ENCODE measurements at regions not wholly inside any gene's neighbourhood (a gene's known extent, or its start where the extent isn't known, plus 50 kb on each side); places are given as distances from the start of the nearest gene placed in this dataset.
"Not testable (repeated sequence)": the region's sequence is repeated elsewhere in the genome, so short reads cannot be mapped to it uniquely, and the experiment has no call there.

- H3K36me3 Mint-ChIP-seq (ENCODE audit: low read depth) = not testable (repeated sequence)
Measured at GRCh38 chr14:106757444-106757843, 1231.1 kb downstream of the TMEM121 start.

GRCh38 chr14:106761886-106762816, 1235.8 kb downstream of the TMEM121 start:
- H3K9me3 Mint-ChIP-seq; H3K27me3 Mint-ChIP-seq (ENCODE audit: low read depth); H3K27ac Mint-ChIP-seq; intact Hi-C loops (cut with micrococcal nuclease); H3K36me3 Mint-ChIP-seq (ENCODE audit: low read depth); H3K4me3 Mint-ChIP-seq (ENCODE audit: low read depth); DNase-seq (ENCODE audit: low spot score): not testable (repeated sequence)
- H3K4me1 Mint-ChIP-seq (ENCODE audit: low read depth) = peaks cover 13% of the 10 kb centered on the region

More at GRCh38 chr14:106757444-106757843, 1231.1 kb downstream of the TMEM121 start:
- H3K27ac Mint-ChIP-seq; H3K27me3 Mint-ChIP-seq (ENCODE audit: low read depth); DNase-seq (ENCODE audit: low spot score); intact Hi-C loops (cut with micrococcal nuclease); H3K9me3 Mint-ChIP-seq; H3K4me1 Mint-ChIP-seq (ENCODE audit: low read depth); H3K4me3 Mint-ChIP-seq (ENCODE audit: low read depth): not testable (repeated sequence)

GRCh38 chr14:106764968-106765369, 1238.6 kb downstream of the TMEM121 start:
- DNase-seq (ENCODE audit: low spot score); H3K9me3 Mint-ChIP-seq; intact Hi-C loops (cut with micrococcal nuclease); H3K27ac Mint-ChIP-seq; H3K36me3 Mint-ChIP-seq (ENCODE audit: low read depth); H3K4me3 Mint-ChIP-seq (ENCODE audit: low read depth); H3K27me3 Mint-ChIP-seq (ENCODE audit: low read depth): not testable (repeated sequence)
- peaks cover 29% of the 10 kb centered on the region for H3K4me1 Mint-ChIP-seq (ENCODE audit: low read depth)

GRCh38 chr14:106766145-106766544, 1239.8 kb downstream of the TMEM121 start:
- DNase-seq (ENCODE audit: low spot score) = no peak
- Mint-ChIP-seq H3K4me1 (ENCODE audit: low read depth) (peaks cover 32% of the 10 kb centered on the region), H3K9me3 (no peaks in the 10 kb centered on the region), H3K4me3 (ENCODE audit: low read depth) (no peak overlapping the region), H3K27ac (no peak overlapping the region), H3K27me3 (ENCODE audit: low read depth) (no peaks in the 10 kb centered on the region), H3K36me3 (ENCODE audit: low read depth) (no peaks in the 10 kb centered on the region)
- intact Hi-C loops (cut with micrococcal nuclease) = no loop called here

- DNase-seq (ENCODE audit: low spot score); H3K27me3 Mint-ChIP-seq (ENCODE audit: low read depth); intact Hi-C loops (cut with micrococcal nuclease); H3K36me3 Mint-ChIP-seq (ENCODE audit: low read depth); H3K9me3 Mint-ChIP-seq: not testable (repeated sequence)
- Mint-ChIP-seq H3K4me1 (ENCODE audit: low read depth) (peaks cover 32% of the 10 kb centered on the region), H3K4me3 (ENCODE audit: low read depth) (peak overlapping the region; percentile 1), H3K27ac (peak overlapping the region; percentile 77)
Measured at GRCh38 chr14:106766551-106767277, 1240.3 kb downstream of the TMEM121 start.

GRCh38 chr14:106768230-106768629, 1241.8 kb downstream of the TMEM121 start:
- H3K9me3 Mint-ChIP-seq; H3K27ac Mint-ChIP-seq; DNase-seq (ENCODE audit: low spot score); intact Hi-C loops (cut with micrococcal nuclease); H3K4me3 Mint-ChIP-seq (ENCODE audit: low read depth); H3K27me3 Mint-ChIP-seq (ENCODE audit: low read depth); H3K36me3 Mint-ChIP-seq (ENCODE audit: low read depth): not testable (repeated sequence)
- H3K4me1 Mint-ChIP-seq (ENCODE audit: low read depth) = peaks cover 32% of the 10 kb centered on the region

GRCh38 chr14:106768972-106769700, 1242.8 kb downstream of the TMEM121 start:
- Mint-ChIP-seq H3K27ac (peak overlapping the region; percentile 39), H3K4me3 (ENCODE audit: low read depth) (peak overlapping the region; percentile 47), H3K4me1 (ENCODE audit: low read depth) (peaks cover 32% of the 10 kb centered on the region)
- intact Hi-C loops (cut with micrococcal nuclease); H3K36me3 Mint-ChIP-seq (ENCODE audit: low read depth); H3K27me3 Mint-ChIP-seq (ENCODE audit: low read depth); H3K9me3 Mint-ChIP-seq; DNase-seq (ENCODE audit: low spot score): not testable (repeated sequence)

- DNase-seq (ENCODE audit: low spot score); H3K36me3 Mint-ChIP-seq (ENCODE audit: low read depth); H3K27me3 Mint-ChIP-seq (ENCODE audit: low read depth); H3K9me3 Mint-ChIP-seq; H3K4me3 Mint-ChIP-seq (ENCODE audit: low read depth); intact Hi-C loops (cut with micrococcal nuclease): not testable (repeated sequence)
- Mint-ChIP-seq H3K4me1 (ENCODE audit: low read depth) (peaks cover 34% of the 10 kb centered on the region), H3K27ac (peak overlapping the region; percentile 68)
Measured at GRCh38 chr14:106770158-106770672, 1243.8 kb downstream of the TMEM121 start.

GRCh38 chr14:106774889-106775480, 1248.6 kb downstream of the TMEM121 start:
- H3K4me3 Mint-ChIP-seq (ENCODE audit: low read depth); H3K9me3 Mint-ChIP-seq; H3K36me3 Mint-ChIP-seq (ENCODE audit: low read depth); H3K27ac Mint-ChIP-seq; intact Hi-C loops (cut with micrococcal nuclease); H3K27me3 Mint-ChIP-seq (ENCODE audit: low read depth): not testable (repeated sequence)
- DNase-seq (ENCODE audit: low spot score) = peak; percentile 64
- H3K4me1 Mint-ChIP-seq (ENCODE audit: low read depth) = peaks cover 16% of the 10 kb centered on the region

- H3K4me1 Mint-ChIP-seq (ENCODE audit: low read depth) = peaks cover 12% of the 10 kb centered on the region
- intact Hi-C loops (cut with micrococcal nuclease) = no loop called here
- H3K27me3 Mint-ChIP-seq (ENCODE audit: low read depth) = peaks cover 6% of the 10 kb centered on the region
- no peaks in the 10 kb centered on the region for H3K36me3 Mint-ChIP-seq (ENCODE audit: low read depth)
- H3K27ac Mint-ChIP-seq = no peak overlapping the region
- H3K9me3 Mint-ChIP-seq = peaks cover 4% of the 10 kb centered on the region
- no peak overlapping the region for H3K4me3 Mint-ChIP-seq (ENCODE audit: low read depth)
- DNase-seq (ENCODE audit: low spot score) = no peak
Measured at GRCh38 chr14:106776395-106776983, 1250.1 kb downstream of the TMEM121 start.

- no peak overlapping the region for H3K4me3 Mint-ChIP-seq (ENCODE audit: low read depth)
- intact Hi-C loops (cut with micrococcal nuclease) = no loop called here
- DNase-seq (ENCODE audit: low spot score) = no peak
- H3K9me3 Mint-ChIP-seq = peaks cover 4% of the 10 kb centered on the region
- H3K27me3 Mint-ChIP-seq (ENCODE audit: low read depth) = peaks cover 19% of the 10 kb centered on the region
- no peaks in the 10 kb centered on the region for H3K36me3 Mint-ChIP-seq (ENCODE audit: low read depth)
- H3K27ac Mint-ChIP-seq = no peak overlapping the region
- peaks cover 12% of the 10 kb centered on the region for H3K4me1 Mint-ChIP-seq (ENCODE audit: low read depth)
Measured at GRCh38 chr14:106778986-106779385, 1252.6 kb downstream of the TMEM121 start.

GRCh38 chr14:106786697-106787096, 1260.3 kb downstream of the TMEM121 start:
- H3K4me3 Mint-ChIP-seq (ENCODE audit: low read depth) = no peak overlapping the region
- H3K27me3 Mint-ChIP-seq (ENCODE audit: low read depth) = peaks cover 27% of the 10 kb centered on the region
- no peak overlapping the region for H3K27ac Mint-ChIP-seq
- no peaks in the 10 kb centered on the region for H3K36me3 Mint-ChIP-seq (ENCODE audit: low read depth)
- DNase-seq (ENCODE audit: low spot score) = no peak
- intact Hi-C loops (cut with micrococcal nuclease) = no loop called here
- peaks cover 8% of the 10 kb centered on the region for H3K4me1 Mint-ChIP-seq (ENCODE audit: low read depth)
- H3K9me3 Mint-ChIP-seq = no peaks in the 10 kb centered on the region

All from activated T-helper 2 cell treated with anti-CD3 and anti-CD28 coated beads, Interferon-gamma antibody, Interleukin-2, Interleukin-4, amounts not matched to agents 10 μg/mL and 5 μg/mL and 100 μg/mL, durations not matched to agents 14 hours and 24 hours and 36 hours (primary cell).